GM11168 (cell line): ENCODE measurements at regions not wholly inside any gene's neighbourhood (a gene's known extent, or its start where the extent isn't known, plus 50 kb on each side); places are given as distances from the start of the nearest gene placed in this dataset.
"Not testable (repeated sequence)": the region's sequence is repeated elsewhere in the genome, so short reads cannot be mapped to it uniquely, and the experiment has no call there.

ENCODE experiments used
- in situ Hi-C: fragments of 300-500 bp; cut with MboI; formaldehyde crosslinking; loops from one replicate; pipeline ENCODE4 v1.12.0; 2022; ENCODE audit warnings: low sequenced_read_pairs; ENCODE audit not compliant: unreplicated experiment

DNA sequence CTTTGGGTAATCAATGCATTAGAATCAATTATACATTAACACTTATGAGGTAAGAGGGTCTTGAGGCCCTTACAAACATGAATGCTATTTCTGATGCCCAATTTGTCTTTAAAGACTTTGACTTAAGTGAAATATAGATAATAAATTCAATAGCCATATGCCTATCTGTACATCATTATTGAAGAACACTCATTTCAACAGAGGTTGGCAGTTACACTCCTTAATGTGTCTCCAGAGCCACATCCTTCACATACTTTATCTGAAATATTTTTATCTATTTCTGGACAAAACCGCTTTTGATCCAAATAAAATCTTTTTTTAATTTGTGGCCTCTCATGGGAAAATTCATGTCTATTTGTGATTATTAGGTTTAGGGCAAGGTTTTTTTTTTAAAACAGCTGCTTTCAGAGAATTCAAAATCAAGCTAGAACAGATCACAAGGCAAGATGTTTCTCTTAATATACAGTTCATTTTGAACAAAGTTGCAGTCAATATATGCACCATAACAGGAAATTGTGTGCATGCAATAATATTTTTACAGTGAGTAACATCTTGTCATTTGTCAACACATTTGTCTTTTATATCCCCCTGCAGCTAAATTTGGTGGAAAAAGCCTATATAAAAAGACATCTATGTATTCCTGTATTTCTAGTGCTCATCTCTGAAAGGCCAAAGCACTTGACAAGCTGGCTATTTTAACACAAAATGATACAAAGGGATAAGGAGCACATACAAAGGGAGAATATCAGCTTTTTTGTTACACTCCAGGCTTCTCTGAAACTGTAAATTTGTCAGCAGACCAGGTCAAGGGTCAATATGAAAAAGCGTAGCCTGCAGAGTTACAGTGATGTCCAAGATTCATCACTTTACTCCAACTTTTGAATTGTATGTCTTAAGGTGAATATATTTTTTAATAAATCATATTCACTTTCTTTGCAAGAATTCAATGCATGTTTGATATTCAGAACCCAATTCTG lies 146.2 kb upstream of the DPH6 start:
- in situ Hi-C loops: no loop called here

- in situ Hi-C loops: no loop called here
Measured at GRCh38 chr15:35693286-35693685, 147.3 kb upstream of the DPH6 start.

DNA sequence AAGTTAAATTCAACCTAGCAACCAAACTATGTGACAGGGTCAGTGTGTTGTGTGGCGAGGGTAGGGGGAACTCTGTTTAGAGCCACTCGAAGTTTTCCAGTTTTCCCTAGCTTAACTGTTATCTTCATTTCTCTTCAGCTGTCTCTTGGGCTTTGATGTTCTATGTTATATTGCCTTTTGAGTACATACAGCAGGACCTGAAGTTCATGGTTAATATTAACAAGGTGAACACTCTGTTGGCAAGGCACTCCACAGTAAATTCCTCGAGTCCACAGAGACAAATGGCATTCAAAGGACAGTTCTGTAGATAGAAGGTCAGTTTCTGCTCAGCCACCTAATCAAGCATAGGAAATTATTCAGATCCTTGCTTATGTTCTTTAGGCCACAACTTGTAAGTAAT lies 147.9 kb upstream of the DPH6 start:
- in situ Hi-C loops: no loop called here

DNA sequence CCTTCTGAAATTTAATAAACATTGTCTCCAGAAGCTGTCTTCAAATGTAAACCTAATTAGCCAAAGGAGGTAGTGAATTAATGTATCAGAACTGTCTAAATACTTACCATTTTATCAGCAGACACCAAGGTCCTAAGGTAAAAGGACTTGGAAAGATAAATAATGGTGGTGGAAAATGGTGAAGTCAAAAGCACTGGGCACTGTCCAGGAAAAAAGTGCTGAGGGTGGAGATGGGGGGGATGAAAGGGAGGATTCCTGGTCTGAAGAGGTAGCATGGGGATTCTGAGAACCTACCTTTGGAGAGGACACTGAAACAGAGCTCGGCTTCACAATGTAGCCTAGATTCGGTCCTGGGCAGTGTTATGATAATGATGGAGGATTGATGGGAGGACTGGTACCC lies 149.0 kb upstream of the DPH6 start:
- in situ Hi-C loops: no loop called here

DNA sequence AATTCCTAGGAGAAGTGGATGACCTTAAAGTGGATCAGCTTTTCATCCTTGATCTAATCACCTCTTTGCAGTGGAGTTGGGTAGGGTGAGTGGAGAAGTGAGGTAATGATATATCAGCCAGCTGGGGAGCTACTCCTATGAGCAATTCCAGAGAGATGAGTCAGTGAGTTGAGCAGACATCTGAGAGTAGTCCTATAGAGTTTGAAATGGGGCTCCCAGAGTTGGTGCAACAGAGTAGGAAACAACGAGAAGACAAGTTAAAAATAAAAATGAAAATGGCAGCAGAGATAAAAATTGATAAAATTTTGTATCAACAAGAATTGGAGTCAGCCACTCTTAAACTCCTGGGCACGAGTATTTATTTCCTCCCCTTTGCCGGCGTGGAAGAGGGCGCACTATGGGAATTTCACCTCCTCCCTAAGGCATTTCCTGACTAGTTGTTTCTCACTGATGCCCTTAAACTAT lies 150.8 kb upstream of the DPH6 start:
- in situ Hi-C loops: no loop called here

DNA sequence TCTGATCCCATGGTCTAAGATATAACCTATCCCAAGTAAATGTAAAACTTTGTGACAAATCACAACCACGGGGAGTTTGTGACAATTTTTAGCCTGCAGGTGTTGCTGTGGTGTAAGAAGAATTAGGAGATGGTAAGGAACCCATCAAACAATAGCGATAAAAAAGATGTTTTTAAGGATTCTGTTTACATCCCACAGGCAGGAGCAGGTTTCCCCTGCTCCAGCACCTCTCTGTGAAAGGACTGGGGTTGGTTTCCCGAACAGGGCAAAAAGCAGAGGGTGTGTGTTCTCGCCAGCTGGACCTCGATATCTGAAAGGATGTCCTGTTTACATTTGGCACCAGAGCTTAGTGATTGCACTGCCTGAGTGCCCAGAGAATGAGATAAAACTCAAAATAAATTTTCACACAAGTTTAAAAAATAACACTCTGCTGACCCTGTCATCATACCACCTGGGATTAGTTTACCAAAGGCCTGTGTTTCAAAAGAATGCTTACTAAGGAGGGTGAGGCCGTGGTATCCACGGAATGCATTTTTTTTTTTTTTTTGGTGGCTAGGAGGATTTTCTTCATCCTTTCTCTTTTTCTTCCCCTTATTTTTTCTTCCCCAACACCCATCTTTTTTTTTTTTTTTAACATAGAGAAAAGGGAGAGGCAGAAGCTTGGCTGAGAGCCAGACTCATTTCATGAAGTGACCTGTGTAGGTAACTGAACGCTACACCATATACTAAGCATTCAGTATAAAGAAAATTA lies 151.8 kb upstream of the DPH6 start:
- in situ Hi-C loops: no loop called here

DNA sequence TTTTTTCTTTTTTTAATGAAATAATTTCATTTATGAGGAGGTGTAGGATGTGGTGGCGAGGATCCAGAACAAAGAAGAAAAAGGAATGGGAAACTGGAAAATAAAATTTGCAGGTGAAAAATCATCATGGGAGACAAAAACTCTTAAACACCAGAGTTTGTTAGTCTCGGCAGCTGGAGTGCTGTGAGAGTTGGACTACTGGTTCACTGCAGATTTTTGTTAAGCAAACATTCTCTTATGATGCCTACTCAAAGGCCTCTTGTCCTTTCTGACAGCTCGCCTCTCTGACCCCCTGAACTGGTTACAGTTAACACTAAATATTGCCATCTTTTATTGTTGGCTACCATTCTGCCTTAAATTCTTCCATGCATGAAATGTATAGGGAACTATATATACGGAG lies 152.4 kb upstream of the DPH6 start:
- in situ Hi-C loops: no loop called here

- in situ Hi-C loops: no loop called here
Measured at GRCh38 chr15:35698966-35699575, 153.1 kb upstream of the DPH6 start.

- in situ Hi-C loops: not testable (repeated sequence)
Measured at GRCh38 chr15:35700091-35700593, 154.2 kb upstream of the DPH6 start.

GRCh38 chr15:35701402-35702046 lies 155.6 kb upstream of the DPH6 start:
- in situ Hi-C loops: no loop called here

- in situ Hi-C loops: no loop called here
Measured at GRCh38 chr15:35702946-35703495, 157.1 kb upstream of the DPH6 start.

GRCh38 chr15:35705030-35705883 lies 159.3 kb upstream of the DPH6 start:
- in situ Hi-C loops: no loop called here

DNA sequence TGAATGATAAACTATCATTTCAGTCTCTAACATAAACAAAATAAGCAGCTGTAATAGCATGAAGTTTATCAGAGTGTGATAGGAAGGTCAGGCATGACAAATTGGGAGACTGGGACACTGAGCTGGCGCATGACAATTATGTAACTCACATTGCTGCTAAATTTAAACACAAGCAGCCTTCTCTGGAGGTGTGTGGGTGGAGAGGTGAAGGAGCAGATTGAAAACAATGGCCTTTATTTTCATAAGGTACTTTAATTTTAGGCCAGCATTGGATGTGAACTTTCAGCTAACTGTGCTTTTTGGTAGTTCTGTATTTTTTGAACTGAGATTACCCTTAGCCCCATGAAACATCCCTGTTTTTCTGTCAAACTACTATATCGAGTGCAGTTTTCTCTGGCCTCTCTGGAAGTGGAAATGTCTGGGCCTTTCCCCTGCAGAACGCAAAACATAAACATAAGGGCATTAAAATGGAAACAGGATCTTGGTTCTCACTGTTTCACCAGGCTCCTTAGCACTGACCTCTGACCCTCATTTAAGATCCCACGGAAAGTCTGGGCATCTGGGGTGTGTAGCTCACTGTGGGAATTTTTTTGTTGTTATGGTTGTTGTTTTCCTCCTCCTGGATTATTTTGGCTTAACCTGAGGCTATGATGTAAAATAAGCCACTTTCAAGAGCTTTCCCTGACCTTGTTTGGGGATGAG lies 160.1 kb upstream of the DPH6 start:
- in situ Hi-C loops: no loop called here

DNA sequence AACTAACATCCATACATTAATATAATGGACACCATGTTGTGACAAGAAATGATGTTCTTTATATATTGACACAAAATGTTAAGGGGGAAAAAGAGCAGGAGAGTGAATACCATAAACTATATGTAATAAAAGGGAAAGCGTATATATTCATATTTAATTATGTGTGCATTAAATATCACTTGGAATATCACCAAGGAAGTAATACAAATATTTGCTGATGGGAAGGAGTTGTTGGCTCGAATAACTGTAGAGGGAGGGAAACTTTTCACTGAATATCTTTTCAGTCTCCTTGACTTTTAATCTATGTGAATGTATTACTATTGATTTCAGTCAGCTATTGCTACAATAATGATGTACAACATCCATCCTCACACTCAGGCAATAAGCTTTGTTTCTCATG lies 167.0 kb upstream of the DPH6 start:
- in situ Hi-C loops: no loop called here

DNA sequence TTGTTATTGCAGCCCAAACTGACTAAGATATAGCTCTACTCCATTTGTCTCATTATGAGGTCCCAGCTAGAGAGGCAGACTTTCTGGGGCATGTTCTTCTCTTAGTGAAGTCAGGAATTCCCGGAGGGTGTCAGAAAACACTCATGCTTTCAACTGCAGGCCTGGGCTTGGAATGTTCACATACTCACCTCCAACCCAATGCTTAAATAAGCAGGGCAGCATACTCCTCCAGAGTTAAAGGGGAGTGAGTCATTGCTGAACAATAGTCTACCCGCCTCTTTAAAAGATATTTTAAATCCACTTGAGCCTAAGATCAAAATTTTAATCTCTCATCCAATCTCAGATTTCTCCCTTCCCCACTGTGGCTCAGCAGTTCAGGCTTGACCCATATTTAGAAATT lies 167.8 kb upstream of the DPH6 start:
- in situ Hi-C loops: no loop called here

GRCh38 chr15:35717721-35718120 lies 171.8 kb upstream of the DPH6 start:
- in situ Hi-C loops: no loop called here

GRCh38 chr15:35720019-35720418 lies 174.1 kb upstream of the DPH6 start:
- in situ Hi-C loops: no loop called here

DNA sequence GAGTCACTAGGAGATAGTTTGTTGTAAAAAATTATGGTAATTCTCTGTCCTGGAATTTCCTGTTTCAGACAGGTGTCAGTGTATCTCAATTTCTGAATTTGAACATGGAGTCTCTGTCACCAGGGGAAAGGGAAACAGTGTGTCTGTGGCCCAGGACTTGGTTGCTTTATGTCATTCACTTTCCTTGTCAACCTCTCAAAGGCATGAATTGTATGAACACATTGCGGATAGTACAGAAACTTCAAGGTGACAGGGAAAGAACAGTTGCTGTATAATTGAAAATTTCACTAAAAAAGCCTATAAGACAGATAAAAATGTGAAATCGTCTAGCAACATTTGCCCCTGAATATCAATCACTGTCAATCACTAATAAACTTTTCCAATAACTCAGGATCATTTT lies 175.0 kb upstream of the DPH6 start:
- in situ Hi-C loops: no loop called here
